RWPE1 (cell line): ENCODE measurements at regions not wholly inside any gene's neighbourhood (a gene's known extent, or its start where the extent isn't known, plus 50 kb on each side); places are given as distances from the start of the nearest gene placed in this dataset.

Experiments used
- CTCF ChIA-PET: fragments of 350-600 bp; sonication (Branson Sonifier 250); formaldehyde crosslinking; extraction: SDS; loops from one replicate; lab custom pipeline; 2021; lab: Yijun Ruan, JAX
- POLR2A ChIA-PET: fragments of 400-600 bp; formaldehyde crosslinking; extraction: SDS; loops from one replicate; lab custom pipeline; 2020; ENCODE audit warnings: antibody characterized with exemption; ENCODE audit not compliant: low non-redundant PET; lab: Yijun Ruan, JAX
- DNase-seq: peaks from one replicate; pipeline ENCODE4 v3.0.0; 2012; ENCODE audit warnings: low spot score
- H3K27ac ChIP-seq: fragments of 450-650 bp; 2 replicates; pipeline ENCODE4 v1.5.1; 2017
- TF ChIP-seq, protein P1 (sequence below): fragments of 450-650 bp; conservative IDR thresholded peaks from 2 replicates; pipeline ENCODE4 v1.5.1; 2017; ENCODE audit warnings: low read depth, mild to moderate bottlenecking

DNA sequence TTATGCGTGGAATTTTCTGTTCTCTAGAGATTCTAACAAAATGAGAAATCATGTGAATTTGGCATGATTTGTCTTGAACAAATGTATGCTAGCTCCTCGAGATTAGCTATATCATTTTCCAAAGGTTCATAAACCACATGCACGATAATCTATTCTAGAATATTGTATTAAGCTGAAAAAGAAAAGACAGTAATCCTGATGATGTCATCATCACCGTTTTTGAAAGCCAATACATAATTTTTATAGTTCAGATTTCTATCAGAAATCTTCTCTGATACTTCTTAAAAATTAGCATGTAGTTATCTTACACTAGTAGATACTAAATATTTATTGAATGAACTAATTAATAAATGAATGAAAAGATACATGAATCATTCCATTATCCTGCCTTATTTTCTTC, 111.2 kb downstream of the HAO1 start:
- ChIA-PET CTCF (no interaction called here), POLR2A (no interaction called here)
- DNase-seq: no peak
- H3K27ac ChIP-seq: no peak overlapping the region
- TF ChIP-seq, protein P1, sequence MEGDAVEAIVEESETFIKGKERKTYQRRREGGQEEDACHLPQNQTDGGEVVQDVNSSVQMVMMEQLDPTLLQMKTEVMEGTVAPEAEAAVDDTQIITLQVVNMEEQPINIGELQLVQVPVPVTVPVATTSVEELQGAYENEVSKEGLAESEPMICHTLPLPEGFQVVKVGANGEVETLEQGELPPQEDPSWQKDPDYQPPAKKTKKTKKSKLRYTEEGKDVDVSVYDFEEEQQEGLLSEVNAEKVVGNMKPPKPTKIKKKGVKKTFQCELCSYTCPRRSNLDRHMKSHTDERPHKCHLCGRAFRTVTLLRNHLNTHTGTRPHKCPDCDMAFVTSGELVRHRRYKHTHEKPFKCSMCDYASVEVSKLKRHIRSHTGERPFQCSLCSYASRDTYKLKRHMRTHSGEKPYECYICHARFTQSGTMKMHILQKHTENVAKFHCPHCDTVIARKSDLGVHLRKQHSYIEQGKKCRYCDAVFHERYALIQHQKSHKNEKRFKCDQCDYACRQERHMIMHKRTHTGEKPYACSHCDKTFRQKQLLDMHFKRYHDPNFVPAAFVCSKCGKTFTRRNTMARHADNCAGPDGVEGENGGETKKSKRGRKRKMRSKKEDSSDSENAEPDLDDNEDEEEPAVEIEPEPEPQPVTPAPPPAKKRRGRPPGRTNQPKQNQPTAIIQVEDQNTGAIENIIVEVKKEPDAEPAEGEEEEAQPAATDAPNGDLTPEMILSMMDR: no peak

DNA sequence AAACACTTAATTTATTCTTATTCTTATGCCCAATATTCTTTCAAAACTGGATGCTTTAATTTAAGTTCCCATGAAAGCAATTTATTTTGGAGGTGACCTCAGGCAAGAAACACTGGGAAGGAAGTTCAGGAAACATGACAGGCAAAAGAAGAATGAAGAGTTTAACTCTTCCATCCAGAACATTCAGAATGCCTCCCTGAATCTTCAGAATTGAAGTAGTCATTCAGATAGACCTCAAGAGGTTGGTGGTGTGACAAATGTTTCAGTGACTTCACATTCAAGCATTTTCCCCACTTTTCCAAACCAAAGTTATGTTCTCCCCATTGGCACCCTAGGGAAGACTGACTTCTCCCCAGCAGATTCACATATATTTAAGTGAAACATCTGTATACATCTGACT, 110.5 kb downstream of the HAO1 start:
- POLR2A ChIA-PET: no interaction called here
- no peak overlapping the region for H3K27ac ChIP-seq
- TF ChIP-seq, protein P1: no peak
- CTCF ChIA-PET: no interaction called here
- no peak for DNase-seq
